K562 (cell line): ENCODE measurements at regions not wholly inside any gene's neighbourhood (a gene's known extent, or its start where the extent isn't known, plus 50 kb on each side); places are given as distances from the start of the nearest gene placed in this dataset.

Experiments used
- CTCF ChIP-seq, 3 experiments: IDR thresholded peaks in 2 of 3; conservative IDR thresholded peaks in 1 of 3; 2 replicates each; pipeline ENCODE4 v1.5.1; 2011 to 2012; ENCODE audit warnings: low read length in 3 of 3, mild to moderate bottlenecking in 3 of 3, control low read depth in 2 of 3, improper control_type of control experiment in 1 of 3, inconsistent platforms in 1 of 3, low read depth in 1 of 3, mixed read lengths in 1 of 3, moderate library complexity in 1 of 3; ENCODE audit not compliant: insufficient read depth in 2 of 3
- EZH2 ChIP-seq: IDR thresholded peaks from 2 replicates; pipeline ENCODE4 v1.6.1; 2012; ENCODE audit warnings: low read depth, mild to moderate bottlenecking, inconsistent platforms, low read length, borderline replicate concordance
- FOXA1 ChIP-seq: fragments of 450-650 bp; IDR thresholded peaks from 2 replicates; pipeline ENCODE4 v1.6.1; 2016; ENCODE audit warnings: mild to moderate bottlenecking, borderline replicate concordance
- HMG20A ChIP-seq: fragments of 450-650 bp; formaldehyde crosslinking; conservative IDR thresholded peaks from 2 replicates; pipeline ENCODE4 v1.4.0; 2020; ENCODE audit warnings: mild to moderate bottlenecking, mixed read lengths
- KLF16 ChIP-seq: IDR thresholded peaks from 2 replicates; pipeline ENCODE4 v1.6.1; 2016; ENCODE audit warnings: antibody characterized with exemption
- MAZ ChIP-seq, 2 experiments: fragments of 450-650 bp in 1 of 2; sonication (generic) in 1 of 2; formaldehyde crosslinking; IDR thresholded peaks in 1 of 2; conservative IDR thresholded peaks in 1 of 2; 2 replicates each; pipeline versions ENCODE4 v1.4.0 to v1.5.0; 2020; ENCODE audit warnings: mild to moderate bottlenecking in 1 of 2, missing genetic modification reagents in 1 of 2
- NR2C1 ChIP-seq, 2 experiments: fragments of 450-650 bp; IDR thresholded peaks; 2 replicates each; pipeline ENCODE4 v1.6.1; 2017; ENCODE audit warnings: mild to moderate bottlenecking in 2 of 2, antibody characterized with exemption in 1 of 2, inconsistent platforms in 1 of 2, missing compliant biosample characterization in 1 of 2, missing genetic modification characterization in 1 of 2
- ZBTB8A ChIP-seq: fragments of 450-650 bp; IDR thresholded peaks from 2 replicates; pipeline ENCODE4 v1.6.1; 2018; ENCODE audit warnings: mild to moderate bottlenecking, moderate library complexity; ENCODE audit not compliant: partially characterized antibody
- TF ChIP-seq, protein P1 (sequence below), 2 experiments: fragments of 450-650 bp; formaldehyde crosslinking in 1 of 2; IDR thresholded peaks; 2 replicates each; pipeline versions ENCODE4 v1.4.0 to v1.6.1; 2014 to 2020; ENCODE audit warnings: mild to moderate bottlenecking in 2 of 2, borderline replicate concordance in 1 of 2, low read depth in 1 of 2
- TF ChIP-seq, protein P2 (sequence below): fragments of 200-600 bp; sonication (generic); IDR thresholded peaks from one replicate; pipeline ENCODE4 v1.6.1; 2012; ENCODE audit warnings: mild to moderate bottlenecking, low read depth, low read length, inconsistent platforms

DNA sequence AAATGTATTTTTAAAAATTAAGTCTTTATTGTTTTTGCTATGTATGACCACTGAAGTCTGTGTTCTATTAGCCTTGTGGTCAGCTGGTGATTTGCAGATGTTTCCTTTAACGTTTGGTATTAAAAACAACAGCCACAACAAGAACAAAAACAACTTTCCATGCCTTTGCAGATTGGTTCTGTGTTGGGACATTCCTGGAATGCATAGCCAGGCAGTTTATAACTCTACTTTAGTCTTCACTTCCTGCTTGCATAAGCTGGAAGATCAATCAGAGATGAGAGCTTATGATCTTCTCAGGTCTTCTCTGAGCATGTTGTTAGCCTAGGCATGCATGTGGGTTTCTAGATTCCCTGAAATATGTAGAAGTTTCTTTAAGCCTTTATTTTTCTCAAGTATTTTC, 58.9 kb upstream of the SEMA3C start:
- TF ChIP-seq CTCF (IDR thresholded peaks at IDR 0.05 in 2 of 3, conservative IDR thresholded peaks at IDR 0.05 in 1 of 3; ENCODE audit: insufficient read depth in 2 of 3, low read depth in 1 of 3, low read length in 3 of 3) (no peak), FOXA1 (no peak), HMG20A (CRISPR knock-in tag) (no peak), ZBTB8A (no peak), NR2C1 (IDR thresholded peaks at IDR 0.05) (no peak), NR2C1 (tag; IDR thresholded peaks at IDR 0.05) (no peak), EZH2 (no peak), MAZ (CRISPR knock-in tag; conservative IDR thresholded peaks at IDR 0.05 in 1 of 2, IDR thresholded peaks at IDR 0.05 in 1 of 2) (no peak), KLF16 (no peak)
- TF ChIP-seq, protein P1, sequence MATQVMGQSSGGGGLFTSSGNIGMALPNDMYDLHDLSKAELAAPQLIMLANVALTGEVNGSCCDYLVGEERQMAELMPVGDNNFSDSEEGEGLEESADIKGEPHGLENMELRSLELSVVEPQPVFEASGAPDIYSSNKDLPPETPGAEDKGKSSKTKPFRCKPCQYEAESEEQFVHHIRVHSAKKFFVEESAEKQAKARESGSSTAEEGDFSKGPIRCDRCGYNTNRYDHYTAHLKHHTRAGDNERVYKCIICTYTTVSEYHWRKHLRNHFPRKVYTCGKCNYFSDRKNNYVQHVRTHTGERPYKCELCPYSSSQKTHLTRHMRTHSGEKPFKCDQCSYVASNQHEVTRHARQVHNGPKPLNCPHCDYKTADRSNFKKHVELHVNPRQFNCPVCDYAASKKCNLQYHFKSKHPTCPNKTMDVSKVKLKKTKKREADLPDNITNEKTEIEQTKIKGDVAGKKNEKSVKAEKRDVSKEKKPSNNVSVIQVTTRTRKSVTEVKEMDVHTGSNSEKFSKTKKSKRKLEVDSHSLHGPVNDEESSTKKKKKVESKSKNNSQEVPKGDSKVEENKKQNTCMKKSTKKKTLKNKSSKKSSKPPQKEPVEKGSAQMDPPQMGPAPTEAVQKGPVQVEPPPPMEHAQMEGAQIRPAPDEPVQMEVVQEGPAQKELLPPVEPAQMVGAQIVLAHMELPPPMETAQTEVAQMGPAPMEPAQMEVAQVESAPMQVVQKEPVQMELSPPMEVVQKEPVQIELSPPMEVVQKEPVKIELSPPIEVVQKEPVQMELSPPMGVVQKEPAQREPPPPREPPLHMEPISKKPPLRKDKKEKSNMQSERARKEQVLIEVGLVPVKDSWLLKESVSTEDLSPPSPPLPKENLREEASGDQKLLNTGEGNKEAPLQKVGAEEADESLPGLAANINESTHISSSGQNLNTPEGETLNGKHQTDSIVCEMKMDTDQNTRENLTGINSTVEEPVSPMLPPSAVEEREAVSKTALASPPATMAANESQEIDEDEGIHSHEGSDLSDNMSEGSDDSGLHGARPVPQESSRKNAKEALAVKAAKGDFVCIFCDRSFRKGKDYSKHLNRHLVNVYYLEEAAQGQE (IDR thresholded peaks at IDR 0.05; ENCODE audit: borderline replicate concordance) = no peak
- TF ChIP-seq, protein P1 (CRISPR knock-in tag; IDR thresholded peaks at IDR 0.05; ENCODE audit: low read depth) = no peak
- TF ChIP-seq, protein P2, sequence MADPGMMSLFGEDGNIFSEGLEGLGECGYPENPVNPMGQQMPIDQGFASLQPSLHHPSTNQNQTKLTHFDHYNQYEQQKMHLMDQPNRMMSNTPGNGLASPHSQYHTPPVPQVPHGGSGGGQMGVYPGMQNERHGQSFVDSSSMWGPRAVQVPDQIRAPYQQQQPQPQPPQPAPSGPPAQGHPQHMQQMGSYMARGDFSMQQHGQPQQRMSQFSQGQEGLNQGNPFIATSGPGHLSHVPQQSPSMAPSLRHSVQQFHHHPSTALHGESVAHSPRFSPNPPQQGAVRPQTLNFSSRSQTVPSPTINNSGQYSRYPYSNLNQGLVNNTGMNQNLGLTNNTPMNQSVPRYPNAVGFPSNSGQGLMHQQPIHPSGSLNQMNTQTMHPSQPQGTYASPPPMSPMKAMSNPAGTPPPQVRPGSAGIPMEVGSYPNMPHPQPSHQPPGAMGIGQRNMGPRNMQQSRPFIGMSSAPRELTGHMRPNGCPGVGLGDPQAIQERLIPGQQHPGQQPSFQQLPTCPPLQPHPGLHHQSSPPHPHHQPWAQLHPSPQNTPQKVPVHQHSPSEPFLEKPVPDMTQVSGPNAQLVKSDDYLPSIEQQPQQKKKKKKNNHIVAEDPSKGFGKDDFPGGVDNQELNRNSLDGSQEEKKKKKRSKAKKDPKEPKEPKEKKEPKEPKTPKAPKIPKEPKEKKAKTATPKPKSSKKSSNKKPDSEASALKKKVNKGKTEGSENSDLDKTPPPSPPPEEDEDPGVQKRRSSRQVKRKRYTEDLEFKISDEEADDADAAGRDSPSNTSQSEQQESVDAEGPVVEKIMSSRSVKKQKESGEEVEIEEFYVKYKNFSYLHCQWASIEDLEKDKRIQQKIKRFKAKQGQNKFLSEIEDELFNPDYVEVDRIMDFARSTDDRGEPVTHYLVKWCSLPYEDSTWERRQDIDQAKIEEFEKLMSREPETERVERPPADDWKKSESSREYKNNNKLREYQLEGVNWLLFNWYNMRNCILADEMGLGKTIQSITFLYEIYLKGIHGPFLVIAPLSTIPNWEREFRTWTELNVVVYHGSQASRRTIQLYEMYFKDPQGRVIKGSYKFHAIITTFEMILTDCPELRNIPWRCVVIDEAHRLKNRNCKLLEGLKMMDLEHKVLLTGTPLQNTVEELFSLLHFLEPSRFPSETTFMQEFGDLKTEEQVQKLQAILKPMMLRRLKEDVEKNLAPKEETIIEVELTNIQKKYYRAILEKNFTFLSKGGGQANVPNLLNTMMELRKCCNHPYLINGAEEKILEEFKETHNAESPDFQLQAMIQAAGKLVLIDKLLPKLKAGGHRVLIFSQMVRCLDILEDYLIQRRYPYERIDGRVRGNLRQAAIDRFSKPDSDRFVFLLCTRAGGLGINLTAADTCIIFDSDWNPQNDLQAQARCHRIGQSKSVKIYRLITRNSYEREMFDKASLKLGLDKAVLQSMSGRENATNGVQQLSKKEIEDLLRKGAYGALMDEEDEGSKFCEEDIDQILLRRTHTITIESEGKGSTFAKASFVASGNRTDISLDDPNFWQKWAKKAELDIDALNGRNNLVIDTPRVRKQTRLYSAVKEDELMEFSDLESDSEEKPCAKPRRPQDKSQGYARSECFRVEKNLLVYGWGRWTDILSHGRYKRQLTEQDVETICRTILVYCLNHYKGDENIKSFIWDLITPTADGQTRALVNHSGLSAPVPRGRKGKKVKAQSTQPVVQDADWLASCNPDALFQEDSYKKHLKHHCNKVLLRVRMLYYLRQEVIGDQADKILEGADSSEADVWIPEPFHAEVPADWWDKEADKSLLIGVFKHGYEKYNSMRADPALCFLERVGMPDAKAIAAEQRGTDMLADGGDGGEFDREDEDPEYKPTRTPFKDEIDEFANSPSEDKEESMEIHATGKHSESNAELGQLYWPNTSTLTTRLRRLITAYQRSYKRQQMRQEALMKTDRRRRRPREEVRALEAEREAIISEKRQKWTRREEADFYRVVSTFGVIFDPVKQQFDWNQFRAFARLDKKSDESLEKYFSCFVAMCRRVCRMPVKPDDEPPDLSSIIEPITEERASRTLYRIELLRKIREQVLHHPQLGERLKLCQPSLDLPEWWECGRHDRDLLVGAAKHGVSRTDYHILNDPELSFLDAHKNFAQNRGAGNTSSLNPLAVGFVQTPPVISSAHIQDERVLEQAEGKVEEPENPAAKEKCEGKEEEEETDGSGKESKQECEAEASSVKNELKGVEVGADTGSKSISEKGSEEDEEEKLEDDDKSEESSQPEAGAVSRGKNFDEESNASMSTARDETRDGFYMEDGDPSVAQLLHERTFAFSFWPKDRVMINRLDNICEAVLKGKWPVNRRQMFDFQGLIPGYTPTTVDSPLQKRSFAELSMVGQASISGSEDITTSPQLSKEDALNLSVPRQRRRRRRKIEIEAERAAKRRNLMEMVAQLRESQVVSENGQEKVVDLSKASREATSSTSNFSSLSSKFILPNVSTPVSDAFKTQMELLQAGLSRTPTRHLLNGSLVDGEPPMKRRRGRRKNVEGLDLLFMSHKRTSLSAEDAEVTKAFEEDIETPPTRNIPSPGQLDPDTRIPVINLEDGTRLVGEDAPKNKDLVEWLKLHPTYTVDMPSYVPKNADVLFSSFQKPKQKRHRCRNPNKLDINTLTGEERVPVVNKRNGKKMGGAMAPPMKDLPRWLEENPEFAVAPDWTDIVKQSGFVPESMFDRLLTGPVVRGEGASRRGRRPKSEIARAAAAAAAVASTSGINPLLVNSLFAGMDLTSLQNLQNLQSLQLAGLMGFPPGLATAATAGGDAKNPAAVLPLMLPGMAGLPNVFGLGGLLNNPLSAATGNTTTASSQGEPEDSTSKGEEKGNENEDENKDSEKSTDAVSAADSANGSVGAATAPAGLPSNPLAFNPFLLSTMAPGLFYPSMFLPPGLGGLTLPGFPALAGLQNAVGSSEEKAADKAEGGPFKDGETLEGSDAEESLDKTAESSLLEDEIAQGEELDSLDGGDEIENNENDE = no peak
